Loucy (cell line): ENCODE measurements at regions not wholly inside any gene's neighbourhood (a gene's known extent, or its start where the extent isn't known, plus 50 kb on each side); places are given as distances from the start of the nearest gene placed in this dataset.

Source experiments
- H2AFZ ChIP-seq: fragments of 200-600 bp; sonication (generic); 2 replicates; pipeline ENCODE4 v1.6.0; 2016; ENCODE audit warnings: antibody characterized with exemption, mild to moderate bottlenecking, low read length, moderate library complexity
- H3F3A ChIP-seq: fragments of 200-600 bp; 2 replicates; pipeline ENCODE4 v1.6.0; 2016; ENCODE audit warnings: antibody characterized with exemption, low read depth, mild to moderate bottlenecking
- H3K27me3 ChIP-seq: fragments of 200-600 bp; sonication (generic); 2 replicates; pipeline ENCODE4 v1.6.1; 2014; ENCODE audit warnings: low read length, mild to moderate bottlenecking; ENCODE audit not compliant: insufficient read depth, poor library complexity, severe bottlenecking
- H3K36me3 ChIP-seq: fragments of 200-600 bp; sonication (generic); 2 replicates; pipeline ENCODE4 v1.6.1; 2016; ENCODE audit warnings: low read length; ENCODE audit not compliant: insufficient read depth
- H3K4me1 ChIP-seq: fragments of 200-600 bp; sonication (generic); 2 replicates; pipeline ENCODE4 v1.5.1; 2014; ENCODE audit warnings: low read length, mild to moderate bottlenecking; ENCODE audit not compliant: insufficient read depth, poor library complexity, severe bottlenecking
- H3K4me2 ChIP-seq: fragments of 200-600 bp; sonication (generic); 2 replicates; pipeline ENCODE4 v1.6.0; 2014; ENCODE audit warnings: antibody characterized with exemption, low read length, low read depth, mild to moderate bottlenecking; ENCODE audit not compliant: poor library complexity, severe bottlenecking
- H3K4me3 ChIP-seq: fragments of 200-600 bp; sonication (generic); 2 replicates; pipeline ENCODE4 v1.5.1; 2014; ENCODE audit warnings: low read length, mild to moderate bottlenecking, mixed read lengths; ENCODE audit not compliant: poor library complexity, severe bottlenecking
- H3K79me2 ChIP-seq: fragments of 200-600 bp; sonication (generic); 2 replicates; pipeline ENCODE4 v1.6.1; 2014; ENCODE audit warnings: low read length; ENCODE audit not compliant: insufficient read depth
- H3K9ac ChIP-seq: fragments of 200-600 bp; sonication (generic); 2 replicates; pipeline ENCODE4 v1.6.0; 2014; ENCODE audit warnings: mild to moderate bottlenecking, low read depth, low read length, moderate library complexity; ENCODE audit not compliant: poor library complexity, severe bottlenecking
- H3K9me2 ChIP-seq: fragments of 200-600 bp; sonication (generic); replicated peaks from 2 replicates; pipeline ENCODE4 v1.6.1; 2016; ENCODE audit warnings: low read depth, low read length, mixed read lengths
- H3K9me3 ChIP-seq: fragments of 200-600 bp; sonication (generic); 2 replicates; pipeline ENCODE4 v1.6.1; 2014; ENCODE audit warnings: mild to moderate bottlenecking, antibody characterized with exemption, low read length, low read depth; ENCODE audit not compliant: insufficient read depth
- H4K20me1 ChIP-seq: fragments of 200-600 bp; sonication (generic); 2 replicates; pipeline ENCODE4 v1.6.0; 2014; ENCODE audit warnings: antibody characterized with exemption, low read length, mild to moderate bottlenecking; ENCODE audit not compliant: insufficient read depth, poor library complexity, severe bottlenecking
- CTCF ChIP-seq: fragments of 200-600 bp; sonication (generic); conservative IDR thresholded peaks from 2 replicates; pipeline ENCODE4 v1.5.1; 2014; ENCODE audit warnings: mild to moderate bottlenecking, antibody characterized with exemption, low read length
- EZH2phosphoT487 ChIP-seq: fragments of 200-600 bp; IDR thresholded peaks from 2 replicates; pipeline ENCODE4 v1.6.1; 2018; ENCODE audit warnings: antibody characterized with exemption, mild to moderate bottlenecking, moderate library complexity, borderline replicate concordance

GRCh38 chr2:15881120-15881433, 59.3 kb upstream of the MYCN start:
- H3F3A ChIP-seq, result no peaks in the 10 kb centered on the region
- no peak overlapping the region for H2AFZ ChIP-seq
- H3K4me3 ChIP-seq, result no peak overlapping the region
- no peaks in the 10 kb centered on the region for H3K79me2 ChIP-seq
- no peaks in the 10 kb centered on the region for H4K20me1 ChIP-seq
- no peaks in the 10 kb centered on the region for H3K9me2 ChIP-seq
- H3K9ac ChIP-seq, result no peak overlapping the region
- no peaks in the 10 kb centered on the region for H3K36me3 ChIP-seq
- H3K9me3 ChIP-seq, result no peaks in the 10 kb centered on the region
- no peak overlapping the region for H3K4me2 ChIP-seq
- H3K27me3 ChIP-seq, result no peaks in the 10 kb centered on the region
- TF ChIP-seq EZH2phosphoT487, result no peak
- no peak for TF ChIP-seq CTCF
- no peaks in the 10 kb centered on the region for H3K4me1 ChIP-seq

- Histone ChIP-seq H3K27me3 (no peaks in the 10 kb centered on the region), H3K79me2 (no peaks in the 10 kb centered on the region), H3K9me3 (no peaks in the 10 kb centered on the region), H3K4me1 (no peaks in the 10 kb centered on the region), H4K20me1 (no peaks in the 10 kb centered on the region), H3K4me2 (no peak overlapping the region), H2AFZ (no peak overlapping the region), H3K9me2 (no peaks in the 10 kb centered on the region), H3K4me3 (no peak overlapping the region), H3F3A (no peaks in the 10 kb centered on the region), H3K9ac (no peak overlapping the region), H3K36me3 (no peaks in the 10 kb centered on the region)
- TF ChIP-seq EZH2phosphoT487, result no peak
- no peak for TF ChIP-seq CTCF
These were observed 58.7 kb upstream of the MYCN start for GRCh38 chr2:15881676-15882075.

GRCh38 chr2:15882761-15883497, 57.4 kb upstream of the MYCN start:
- Histone ChIP-seq H3K79me2 (no peaks in the 10 kb centered on the region), H2AFZ (no peak overlapping the region), H3K27me3 (no peaks in the 10 kb centered on the region), H3K9me2 (no peaks in the 10 kb centered on the region), H3K9ac (no peak overlapping the region), H4K20me1 (no peaks in the 10 kb centered on the region), H3K4me3 (no peak overlapping the region), H3K36me3 (no peaks in the 10 kb centered on the region), H3K4me1 (no peaks in the 10 kb centered on the region), H3F3A (no peaks in the 10 kb centered on the region), H3K9me3 (no peaks in the 10 kb centered on the region), H3K4me2 (no peak overlapping the region)
- TF ChIP-seq CTCF (no peak), EZH2phosphoT487 (no peak)
